GM12878 (cell line): ENCODE measurements at regions not wholly inside any gene's neighbourhood (a gene's known extent, or its start where the extent isn't known, plus 50 kb on each side); places are given as distances from the start of the nearest gene placed in this dataset.

Experiments used
- ATAC-seq: fragments of 200-7000 bp; cut with Tn5 transposase; 3 replicates; pipeline ENCODE4 v1.9.1; 2020; ENCODE audit warnings: mild to moderate bottlenecking, moderate library complexity
- BruUV-seq: library from RNA; stranded (reverse); fragments of 400-500 nt; replicated peaks from 2 replicates; lab custom pipeline; 2021; lab: Mats Ljungman, UMichigan
- CTCF ChIA-PET: fragments of 300-600 bp; sonication (Branson Sonifier 250); formaldehyde crosslinking; extraction: SDS; loops from one replicate; lab custom pipeline; 2021; ENCODE audit warnings: inconsistent platforms; lab: Yijun Ruan, JAX
- POLR2A ChIA-PET: fragments of 350-600 bp; formaldehyde crosslinking; extraction: SDS; loops from one replicate; lab custom pipeline; 2021; ENCODE audit warnings: inconsistent platforms; lab: Charles Lee
- RAD21 ChIA-PET: fragments of 300-600 bp; sonication (Branson Sonifier 250); formaldehyde crosslinking; loops from one replicate; lab custom pipeline; 2023; ENCODE audit warnings: antibody characterized with exemption; ENCODE audit not compliant: unreplicated experiment; lab: Charles Lee
- SMC1A ChIA-PET: fragments of 300-600 bp; sonication (Branson Sonifier 250); formaldehyde crosslinking; loops from one replicate; lab custom pipeline; 2023; ENCODE audit not compliant: unreplicated experiment, uncharacterized antibody; lab: Charles Lee
- DNase-seq: peaks from one replicate; pipeline ENCODE4 v3.0.0-alpha.2; 2011; ENCODE audit warnings: low read depth, low spot score
- FAIRE-seq: peaks from 3 replicates; lab custom pipeline; 2011; peaks lifted over from hg19 to GRCh38; lab: Jason Lieb, UNC
- H2AFZ ChIP-seq: 2 replicates; pipeline ENCODE4 v1.6.0; 2011; ENCODE audit warnings: low read depth, low read length, control low read depth; ENCODE audit not compliant: control insufficient read depth
- H3K27ac ChIP-seq: 2 replicates; pipeline ENCODE4 v1.5.1; 2011; ENCODE audit warnings: control low read depth; ENCODE audit not compliant: control insufficient read depth, insufficient read depth
- H3K27me3 ChIP-seq, 2 experiments: replicated peaks in 1 of 2; 2 replicates each; pipeline versions ENCODE4 v1.6.0 to v1.6.1; 2011; ENCODE audit warnings: low read length in 1 of 2; ENCODE audit not compliant: control insufficient read depth in 2 of 2, insufficient read depth in 2 of 2
- H3K36me3 ChIP-seq, 2 experiments: 2 replicates each; pipeline ENCODE4 v1.5.1; 2011; ENCODE audit warnings: low read length in 1 of 2; ENCODE audit not compliant: control insufficient read depth in 2 of 2, insufficient read depth in 2 of 2
- H3K4me1 ChIP-seq: 2 replicates; pipeline ENCODE4 v1.6.1; 2011; ENCODE audit warnings: mild to moderate bottlenecking, low read length, moderate library complexity, mixed read lengths; ENCODE audit not compliant: control insufficient read depth, insufficient read depth
- H3K4me2 ChIP-seq: 2 replicates; pipeline ENCODE4 v1.6.0; 2011; ENCODE audit warnings: control low read depth; ENCODE audit not compliant: control insufficient read depth, insufficient read depth
- H3K4me3 ChIP-seq: fragments of 200-600 bp; sonication (generic); 2 replicates; pipeline ENCODE4 v1.5.1; 2016
- H3K79me2 ChIP-seq: 2 replicates; pipeline ENCODE4 v1.6.0; 2011; ENCODE audit warnings: low read length; ENCODE audit not compliant: control insufficient read depth, insufficient read depth
- H3K9ac ChIP-seq: 2 replicates; pipeline ENCODE4 v1.8.0; 2011; ENCODE audit warnings: low read length, control low read depth, mixed read lengths; ENCODE audit not compliant: control insufficient read depth, insufficient read depth
- H3K9me3 ChIP-seq: replicated peaks from 3 replicates; pipeline ENCODE4 v1.5.1; 2011; ENCODE audit warnings: mild to moderate bottlenecking, low read length; ENCODE audit not compliant: control insufficient read depth, insufficient read depth
- H4K20me1 ChIP-seq: 2 replicates; pipeline ENCODE4 v1.6.0; 2011; ENCODE audit not compliant: control insufficient read depth, insufficient read depth
- ASH2L ChIP-seq: fragments of 300-600, 200-600 bp; sonication (generic); IDR thresholded peaks from 2 replicates; pipeline ENCODE4 v1.6.1; 2017; ENCODE audit warnings: low read depth, mild to moderate bottlenecking, borderline replicate concordance
- FOXM1 ChIP-seq: IDR thresholded peaks from 2 replicates; pipeline ENCODE4 v1.6.1; 2012; ENCODE audit warnings: low read depth, mild to moderate bottlenecking, inconsistent platforms, low read length, moderate library complexity
- HDGF ChIP-seq: fragments of 450-650 bp; IDR thresholded peaks from 2 replicates; pipeline ENCODE4 v1.6.1; 2016; ENCODE audit warnings: antibody characterized with exemption
- JUNB ChIP-seq: IDR thresholded peaks from 2 replicates; pipeline ENCODE4 v1.6.1; 2016; ENCODE audit warnings: antibody characterized with exemption, mild to moderate bottlenecking
- JUND ChIP-seq: IDR thresholded peaks from 2 replicates; pipeline ENCODE4 v1.6.1; 2012; ENCODE audit warnings: low read depth, mild to moderate bottlenecking, low read length, improper control_type of control experiment, moderate library complexity
- KDM1A ChIP-seq: fragments of 200-600 bp; sonication (generic); IDR thresholded peaks from 2 replicates; pipeline ENCODE4 v1.6.1; 2016; ENCODE audit warnings: borderline replicate concordance
- MEF2B ChIP-seq: fragments of 450-650 bp; IDR thresholded peaks from 2 replicates; pipeline ENCODE4 v1.6.1; 2018; ENCODE audit warnings: mild to moderate bottlenecking, moderate library complexity; ENCODE audit not compliant: partially characterized antibody, poor library complexity, severe bottlenecking
- MXI1 ChIP-seq: fragments of 150-350 bp; IDR thresholded peaks from 2 replicates; pipeline ENCODE4 v1.6.1; 2011; ENCODE audit warnings: low read depth, mild to moderate bottlenecking, inconsistent platforms, low read length, improper control_type of control experiment
- RCOR1 ChIP-seq: conservative IDR thresholded peaks from 2 replicates; pipeline ENCODE4 v1.6.1; 2012; ENCODE audit warnings: low read depth, low read length, improper control_type of control experiment
- ZBTB4 ChIP-seq: fragments of 450-650 bp; formaldehyde crosslinking; IDR thresholded peaks from 2 replicates; pipeline ENCODE4 v1.4.0; 2022; ENCODE audit warnings: mild to moderate bottlenecking, moderate library complexity
- ZNF274 ChIP-seq: IDR thresholded peaks from one replicate; pipeline ENCODE4 v1.8.0; 2011; ENCODE audit not compliant: insufficient read length, insufficient read depth
- in situ Hi-C: fragments of 300-500 bp; cut with MboI; formaldehyde crosslinking; loops from 9 replicates; pipeline ENCODE4 v1.14.3; 2018; ENCODE audit warnings: mixed read lengths
- intact Hi-C: fragments of 100-400 bp; cut with micrococcal nuclease; formaldehyde crosslinking; loops from one replicate; pipeline ENCODE4 v1.14.2; 2022; ENCODE audit not compliant: unreplicated experiment

- TF ChIP-seq FOXM1 (no peak), JUNB (no peak), MXI1 (no peak)
These were observed 102.1 kb downstream of the CRPPA start (continued) for GRCh38 chr7:16318989-16319915.

- in situ Hi-C loops (no loop called here), intact Hi-C loops (no loop called here)
- FAIRE-seq, result no peak
- Histone ChIP-seq H3K4me2 (no peak overlapping the region), H3K4me3 (no peak overlapping the region), H3K27me3 (no peaks in the 10 kb centered on the region), H3K9me3 (no peaks in the 10 kb centered on the region), H3K9ac (no peak overlapping the region), H3K36me3 (no peaks in the 10 kb centered on the region), H2AFZ (no peak overlapping the region), H3K27ac (no peak overlapping the region), H4K20me1 (no peaks in the 10 kb centered on the region), H3K79me2 (no peaks in the 10 kb centered on the region), H3K4me1 (no peaks in the 10 kb centered on the region)
- ChIA-PET POLR2A (no interaction called here), RAD21 (no interaction called here), CTCF (no interaction called here), SMC1A (no interaction called here)
- no peak for DNase-seq
- no peak for ATAC-seq
- no peak for TF ChIP-seq JUND
- TF ChIP-seq MEF2B, result no peak
- TF ChIP-seq ASH2L, result no peak
- no peak for TF ChIP-seq ZNF274
- TF ChIP-seq ZBTB4, result no peak
- TF ChIP-seq KDM1A, result no peak
- no peak for TF ChIP-seq HDGF
- no peak for TF ChIP-seq RCOR1
- BruUV-seq, result no TSS peak
These were observed 102.9 kb downstream of the CRPPA start for GRCh38 chr7:16318463-16318862.
